GM13977 (cell line): ENCODE measurements at regions not wholly inside any gene's neighbourhood (a gene's known extent, or its start where the extent isn't known, plus 50 kb on each side); places are given as distances from the start of the nearest gene placed in this dataset.

Experiments
- DNase-seq: peaks from one replicate; pipeline ENCODE4 v3.0.0; 2012; ENCODE audit warnings: low spot score
- CTCF ChIP-seq: IDR thresholded peaks from 2 replicates; pipeline ENCODE4 v1.5.1; 2012; ENCODE audit warnings: mild to moderate bottlenecking, control low read depth; ENCODE audit not compliant: insufficient read depth; ENCODE audit errors: extremely low read depth, missing control alignments
- in situ Hi-C: fragments of 300-500 bp; cut with MboI; formaldehyde crosslinking; loops from one replicate; pipeline ENCODE4 v1.12.0; 2022; ENCODE audit warnings: low sequenced_read_pairs, low pct_unique_long_range_greater_than_20kb, mixed read lengths, inconsistent platforms; ENCODE audit not compliant: unreplicated experiment

- no peak for DNase-seq
- no peak for TF ChIP-seq CTCF
- in situ Hi-C loops, result no loop called here
These were observed 134.8 kb upstream of the PRDM1 start for GRCh38 chr6:105951322-105951721.

GRCh38 chr6:105949869-105950268 is 136.3 kb upstream of the PRDM1 start:
- no peak for TF ChIP-seq CTCF
- DNase-seq, result no peak
- in situ Hi-C loops, result no loop called here

- DNase-seq, result no peak
- in situ Hi-C loops, result no loop called here
- TF ChIP-seq CTCF, result no peak
These were observed 142.6 kb upstream of the PRDM1 start for GRCh38 chr6:105943514-105943913.

- in situ Hi-C loops, result no loop called here
- no peak for DNase-seq
- TF ChIP-seq CTCF, result no peak
These were observed 144.3 kb upstream of the PRDM1 start for GRCh38 chr6:105941621-105942412.

GRCh38 chr6:105940990-105941389 is 145.1 kb upstream of the PRDM1 start:
- in situ Hi-C loops, result no loop called here
- DNase-seq, result no peak
- no peak for TF ChIP-seq CTCF

DNA sequence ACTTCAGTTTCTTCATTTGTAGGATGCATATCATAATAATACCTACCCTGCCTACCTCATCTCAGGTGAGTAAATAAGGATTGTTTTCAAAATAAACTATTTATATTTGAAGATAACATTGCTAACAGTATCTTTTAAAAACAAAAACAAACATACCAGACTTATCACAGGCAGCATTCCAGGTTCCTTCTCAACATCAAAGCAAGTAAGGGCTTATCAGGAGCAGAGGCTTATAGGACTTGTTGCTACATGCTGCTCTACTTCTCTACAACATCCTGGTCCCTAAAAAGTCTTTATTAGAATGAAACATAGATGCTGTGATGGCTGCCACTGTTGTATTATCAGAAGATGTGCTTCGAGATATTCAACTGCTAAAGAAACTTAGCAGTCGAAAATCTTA is 149.2 kb upstream of the PRDM1 start:
- no peak for DNase-seq
- no peak for TF ChIP-seq CTCF
- in situ Hi-C loops, result no loop called here

DNA sequence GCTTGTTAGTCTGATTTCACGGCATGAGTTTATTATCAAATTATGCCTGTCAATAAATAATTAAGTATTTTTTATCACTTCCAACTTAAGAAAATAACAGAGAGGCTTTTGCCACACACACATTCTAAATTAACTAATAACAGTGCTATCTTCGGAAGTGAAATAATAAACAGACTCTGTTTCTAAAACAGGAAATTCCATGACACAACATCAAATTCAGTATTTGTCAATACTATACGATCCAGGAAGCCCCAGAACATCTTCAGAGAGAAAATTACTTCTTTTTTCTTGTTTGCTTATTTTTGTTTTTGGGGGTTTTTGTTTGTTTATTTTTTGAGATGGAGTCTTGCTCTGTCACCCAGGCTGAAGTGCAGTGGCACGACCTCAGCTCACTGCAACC is 150.7 kb upstream of the PRDM1 start:
- in situ Hi-C loops, result no loop called here
- TF ChIP-seq CTCF, result no peak
- DNase-seq, result no peak
